ENCODE measurements at regions not wholly inside any gene's neighbourhood (a gene's known extent, or its start where the extent isn't known, plus 50 kb on each side); places are given as distances from the start of the nearest gene placed in this dataset.

GRCh38 chr5:119829341-119829740 lies 200.0 kb downstream of the FAM170A start:
- no peaks in the 10 kb centered on the region for H3K36me3 ChIP-seq (ENCODE audit: control insufficient read depth, insufficient read depth, low read length)
- no peaks in the 10 kb centered on the region for H3K9me3 ChIP-seq (ENCODE audit: control insufficient read depth, insufficient read depth, low read length)
- H3K9ac ChIP-seq (ENCODE audit: low read depth, low read length): no peak overlapping the region
- no peaks in the 10 kb centered on the region for H3K4me1 ChIP-seq (ENCODE audit: control insufficient read depth, insufficient read depth, low read length)
- no peak overlapping the region for H3K4me3 ChIP-seq (ENCODE audit: low read depth, low read length)
- no peak overlapping the region for H3K27ac ChIP-seq (ENCODE audit: low read depth, low read length)
- H3K27me3 ChIP-seq (ENCODE audit: control insufficient read depth, insufficient read depth, low read length): no peaks in the 10 kb centered on the region

DNA sequence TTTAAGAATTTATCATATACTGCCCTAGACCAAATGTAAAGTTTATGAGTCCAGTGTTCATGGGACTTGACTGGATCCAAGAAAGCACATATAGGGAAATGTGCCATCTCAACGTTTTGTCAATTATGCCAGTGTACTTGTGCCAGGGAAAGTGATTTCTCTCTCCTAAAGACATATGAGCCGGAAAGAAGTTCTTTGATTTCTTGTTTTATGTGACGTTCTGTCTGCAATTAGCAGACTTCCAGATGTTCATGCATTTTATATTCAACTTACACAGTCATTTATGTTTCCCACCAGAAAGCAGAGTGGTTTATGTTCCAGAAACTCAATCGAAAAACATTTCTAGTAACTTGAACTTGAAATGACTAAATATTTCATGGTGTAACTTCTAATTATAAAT lies 203.8 kb downstream of the FAM170A start:
- Histone ChIP-seq H3K9me3 (ENCODE audit: control insufficient read depth, insufficient read depth, low read length) (no peaks in the 10 kb centered on the region), H3K4me3 (ENCODE audit: low read depth, low read length) (no peak overlapping the region), H3K36me3 (ENCODE audit: control insufficient read depth, insufficient read depth, low read length) (no peaks in the 10 kb centered on the region), H3K9ac (ENCODE audit: low read depth, low read length) (no peak overlapping the region), H3K27me3 (ENCODE audit: control insufficient read depth, insufficient read depth, low read length) (no peaks in the 10 kb centered on the region), H3K27ac (ENCODE audit: low read depth, low read length) (no peak overlapping the region), H3K4me1 (ENCODE audit: control insufficient read depth, insufficient read depth, low read length) (no peaks in the 10 kb centered on the region)

- Histone ChIP-seq H3K4me1 (ENCODE audit: control insufficient read depth, insufficient read depth, low read length) (no peaks in the 10 kb centered on the region), H3K9ac (ENCODE audit: low read depth, low read length) (no peak overlapping the region), H3K27me3 (ENCODE audit: control insufficient read depth, insufficient read depth, low read length) (no peaks in the 10 kb centered on the region), H3K36me3 (ENCODE audit: control insufficient read depth, insufficient read depth, low read length) (no peaks in the 10 kb centered on the region), H3K27ac (ENCODE audit: low read depth, low read length) (no peak overlapping the region), H3K4me3 (ENCODE audit: low read depth, low read length) (no peak overlapping the region), H3K9me3 (ENCODE audit: control insufficient read depth, insufficient read depth, low read length) (no peaks in the 10 kb centered on the region)
Observed at GRCh38 chr5:119840175-119840574, 210.8 kb downstream of the FAM170A start.

GRCh38 chr5:119852140-119852539 lies 222.8 kb downstream of the FAM170A start:
- Histone ChIP-seq H3K36me3 (ENCODE audit: control insufficient read depth, insufficient read depth, low read length) (no peaks in the 10 kb centered on the region), H3K27ac (ENCODE audit: low read depth, low read length) (no peak overlapping the region), H3K9me3 (ENCODE audit: control insufficient read depth, insufficient read depth, low read length) (no peaks in the 10 kb centered on the region), H3K9ac (ENCODE audit: low read depth, low read length) (no peak overlapping the region), H3K27me3 (ENCODE audit: control insufficient read depth, insufficient read depth, low read length) (no peaks in the 10 kb centered on the region), H3K4me1 (ENCODE audit: control insufficient read depth, insufficient read depth, low read length) (no peaks in the 10 kb centered on the region), H3K4me3 (ENCODE audit: low read depth, low read length) (no peak overlapping the region)

DNA sequence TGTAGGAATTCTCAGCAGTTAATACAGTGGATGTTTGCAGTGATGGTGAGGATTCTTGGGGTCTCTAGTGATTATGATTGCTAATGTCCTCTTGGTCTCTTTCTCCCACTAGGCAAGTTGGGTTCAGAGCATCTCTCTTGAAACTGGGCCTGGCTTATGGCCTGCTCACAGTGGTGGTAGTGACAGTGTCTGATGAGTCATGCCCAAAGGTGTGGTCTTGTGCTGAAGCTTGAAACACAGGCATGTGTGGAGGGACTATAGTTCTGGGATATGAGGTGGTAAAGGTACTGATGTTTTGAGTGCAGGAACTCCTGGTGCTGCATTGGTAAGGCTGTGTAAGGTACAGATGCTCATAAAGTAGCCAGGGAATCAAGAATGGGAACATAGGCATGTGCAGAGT lies 231.1 kb downstream of the FAM170A start:
- no peak overlapping the region for H3K4me3 ChIP-seq (ENCODE audit: low read depth, low read length)
- no peaks in the 10 kb centered on the region for H3K36me3 ChIP-seq (ENCODE audit: control insufficient read depth, insufficient read depth, low read length)
- H3K9ac ChIP-seq (ENCODE audit: low read depth, low read length): no peak overlapping the region
- no peaks in the 10 kb centered on the region for H3K9me3 ChIP-seq (ENCODE audit: control insufficient read depth, insufficient read depth, low read length)
- no peaks in the 10 kb centered on the region for H3K27me3 ChIP-seq (ENCODE audit: control insufficient read depth, insufficient read depth, low read length)
- H3K27ac ChIP-seq (ENCODE audit: low read depth, low read length): no peak overlapping the region
- H3K4me1 ChIP-seq (ENCODE audit: control insufficient read depth, insufficient read depth, low read length): peaks cover 11% of the 10 kb centered on the region

GRCh38 chr5:119862619-119863018 lies 233.3 kb downstream of the FAM170A start:
- H3K9me3 ChIP-seq (ENCODE audit: control insufficient read depth, insufficient read depth, low read length): no peaks in the 10 kb centered on the region

GRCh38 chr5:119864286-119864685 lies 234.9 kb downstream of the FAM170A start:
- Histone ChIP-seq H3K4me3 (ENCODE audit: low read depth, low read length) (no peak overlapping the region), H3K27me3 (ENCODE audit: control insufficient read depth, insufficient read depth, low read length) (no peaks in the 10 kb centered on the region), H3K27ac (ENCODE audit: low read depth, low read length) (no peak overlapping the region), H3K9me3 (ENCODE audit: control insufficient read depth, insufficient read depth, low read length) (no peaks in the 10 kb centered on the region), H3K9ac (ENCODE audit: low read depth, low read length) (no peak overlapping the region), H3K36me3 (ENCODE audit: control insufficient read depth, insufficient read depth, low read length) (no peaks in the 10 kb centered on the region), H3K4me1 (ENCODE audit: control insufficient read depth, insufficient read depth, low read length) (peaks cover 6% of the 10 kb centered on the region)

More at GRCh38 chr5:119862619-119863018, 233.3 kb downstream of the FAM170A start:
- Histone ChIP-seq H3K9ac (ENCODE audit: low read depth, low read length) (no peak overlapping the region), H3K4me3 (ENCODE audit: low read depth, low read length) (no peak overlapping the region), H3K4me1 (ENCODE audit: control insufficient read depth, insufficient read depth, low read length) (peaks cover 11% of the 10 kb centered on the region), H3K27me3 (ENCODE audit: control insufficient read depth, insufficient read depth, low read length) (no peaks in the 10 kb centered on the region), H3K36me3 (ENCODE audit: control insufficient read depth, insufficient read depth, low read length) (no peaks in the 10 kb centered on the region), H3K27ac (ENCODE audit: low read depth, low read length) (no peak overlapping the region)

DNA sequence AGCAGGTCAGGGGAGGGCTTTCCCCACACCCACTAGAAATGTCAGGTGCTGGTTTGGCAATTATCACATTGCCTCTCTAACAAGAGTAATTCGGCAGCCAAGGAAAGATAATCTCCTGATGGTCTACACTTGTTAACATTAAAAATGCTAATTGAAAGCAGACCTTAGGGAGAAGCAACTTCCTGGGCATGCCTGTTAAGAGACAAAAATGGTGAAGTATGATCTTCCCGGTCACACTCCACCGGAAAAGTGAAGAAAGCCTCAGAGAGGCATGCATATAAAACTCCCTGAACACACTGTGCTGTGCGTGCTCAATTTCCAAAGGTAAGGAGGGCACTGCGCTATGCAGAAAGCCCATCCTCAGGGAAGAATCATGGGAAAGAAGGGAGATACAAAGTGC lies 244.3 kb downstream of the FAM170A start:
- no peak overlapping the region for H3K27ac ChIP-seq (ENCODE audit: low read depth, low read length)

GRCh38 chr5:119876522-119876921 lies 247.2 kb downstream of the FAM170A start:
- Histone ChIP-seq H3K36me3 (ENCODE audit: control insufficient read depth, insufficient read depth, low read length) (no peaks in the 10 kb centered on the region), H3K9ac (ENCODE audit: low read depth, low read length) (no peak overlapping the region), H3K27ac (ENCODE audit: low read depth, low read length) (no peak overlapping the region), H3K27me3 (ENCODE audit: control insufficient read depth, insufficient read depth, low read length) (no peaks in the 10 kb centered on the region), H3K4me3 (ENCODE audit: low read depth, low read length) (no peak overlapping the region), H3K9me3 (ENCODE audit: control insufficient read depth, insufficient read depth, low read length) (no peaks in the 10 kb centered on the region), H3K4me1 (ENCODE audit: control insufficient read depth, insufficient read depth, low read length) (peaks cover 5% of the 10 kb centered on the region; the same call in 1 of the 2 replicates)

More for the DNA sequence above, 244.3 kb downstream of the FAM170A start:
- Histone ChIP-seq H3K9me3 (ENCODE audit: control insufficient read depth, insufficient read depth, low read length) (no peaks in the 10 kb centered on the region), H3K4me1 (ENCODE audit: control insufficient read depth, insufficient read depth, low read length) (no peaks in the 10 kb centered on the region), H3K9ac (ENCODE audit: low read depth, low read length) (no peak overlapping the region), H3K27me3 (ENCODE audit: control insufficient read depth, insufficient read depth, low read length) (no peaks in the 10 kb centered on the region), H3K4me3 (ENCODE audit: low read depth, low read length) (no peak overlapping the region), H3K36me3 (ENCODE audit: control insufficient read depth, insufficient read depth, low read length) (no peaks in the 10 kb centered on the region)

DNA sequence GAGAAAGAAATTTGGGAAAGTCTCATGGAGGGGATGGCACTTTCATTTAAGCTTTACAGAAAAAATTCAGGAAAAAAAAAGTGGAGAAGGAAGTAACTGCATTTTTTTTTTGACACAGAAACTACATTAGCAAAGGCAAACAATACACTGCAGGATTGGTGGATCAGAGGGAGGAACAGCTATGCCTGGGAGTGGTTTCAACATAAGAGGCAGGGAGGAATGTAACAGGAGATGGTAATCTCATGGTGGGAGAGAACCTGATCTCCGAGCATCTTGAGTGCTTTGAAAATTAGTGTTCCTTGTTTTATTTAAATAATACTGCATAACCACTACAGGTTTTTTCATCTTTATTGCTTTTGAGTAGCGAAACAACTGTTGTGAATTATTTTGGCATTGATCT lies 249.4 kb downstream of the FAM170A start:
- H3K4me1 ChIP-seq (ENCODE audit: control insufficient read depth, insufficient read depth, low read length): peaks cover 5% of the 10 kb centered on the region; the same call in 1 of the 2 replicates
- no peak overlapping the region for H3K4me3 ChIP-seq (ENCODE audit: low read depth, low read length)
- H3K36me3 ChIP-seq (ENCODE audit: control insufficient read depth, insufficient read depth, low read length): no peaks in the 10 kb centered on the region
- no peak overlapping the region for H3K27ac ChIP-seq (ENCODE audit: low read depth, low read length)
- no peaks in the 10 kb centered on the region for H3K27me3 ChIP-seq (ENCODE audit: control insufficient read depth, insufficient read depth, low read length)
- H3K9me3 ChIP-seq (ENCODE audit: control insufficient read depth, insufficient read depth, low read length): no peaks in the 10 kb centered on the region
- no peak overlapping the region for H3K9ac ChIP-seq (ENCODE audit: low read depth, low read length)

- Histone ChIP-seq H3K9ac (ENCODE audit: low read depth, low read length) (no peak overlapping the region), H3K36me3 (ENCODE audit: control insufficient read depth, insufficient read depth, low read length) (no peaks in the 10 kb centered on the region), H3K4me3 (ENCODE audit: low read depth, low read length) (no peak overlapping the region), H3K9me3 (ENCODE audit: control insufficient read depth, insufficient read depth, low read length) (no peaks in the 10 kb centered on the region), H3K4me1 (ENCODE audit: control insufficient read depth, insufficient read depth, low read length) (peaks cover 5% of the 10 kb centered on the region; the same call in 1 of the 2 replicates), H3K27me3 (ENCODE audit: control insufficient read depth, insufficient read depth, low read length) (no peaks in the 10 kb centered on the region), H3K27ac (ENCODE audit: low read depth, low read length) (no peak overlapping the region)
Observed at GRCh38 chr5:119879446-119879845, 250.1 kb downstream of the FAM170A start.

DNA sequence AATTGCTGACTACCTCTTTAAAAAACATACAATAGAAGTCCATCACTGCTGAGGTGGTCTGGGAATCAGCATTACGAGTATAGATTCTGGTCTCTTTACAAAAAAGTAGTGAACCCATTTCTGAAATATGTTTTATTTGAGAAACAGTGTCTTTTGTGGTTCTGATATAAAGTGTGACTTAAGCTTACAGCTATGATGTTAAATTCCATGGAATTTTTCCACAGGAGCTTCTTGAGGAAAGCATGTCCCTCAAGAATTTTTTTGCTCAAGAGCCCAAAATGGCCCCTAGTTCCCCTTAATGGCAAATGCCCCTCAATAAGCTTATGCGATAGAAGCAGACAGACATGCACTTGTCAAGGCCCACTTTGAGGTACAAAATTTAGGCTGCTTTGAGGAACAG lies 265.7 kb downstream of the FAM170A start:
- no peak overlapping the region for H3K4me3 ChIP-seq (ENCODE audit: low read depth, low read length)
- no peak overlapping the region for H3K27ac ChIP-seq (ENCODE audit: low read depth, low read length)
- H3K27me3 ChIP-seq (ENCODE audit: control insufficient read depth, insufficient read depth, low read length): no peaks in the 10 kb centered on the region
- H3K9ac ChIP-seq (ENCODE audit: low read depth, low read length): no peak overlapping the region
- H3K9me3 ChIP-seq (ENCODE audit: control insufficient read depth, insufficient read depth, low read length): no peaks in the 10 kb centered on the region
- no peaks in the 10 kb centered on the region for H3K36me3 ChIP-seq (ENCODE audit: control insufficient read depth, insufficient read depth, low read length)
- no peaks in the 10 kb centered on the region for H3K4me1 ChIP-seq (ENCODE audit: control insufficient read depth, insufficient read depth, low read length)

Data from HUES48 (cell line).